Epithelial cell of esophagus (primary cell): ENCODE measurements at regions not wholly inside any gene's neighbourhood (a gene's known extent, or its start where the extent isn't known, plus 50 kb on each side); places are given as distances from the start of the nearest gene placed in this dataset.

Source experiments
- DNase-seq: peaks from one replicate; pipeline ENCODE4 v3.0.0; 2010; ENCODE audit warnings: low read depth
- H3K4me3 ChIP-seq: 2 replicates; pipeline ENCODE4 v1.5.1; 2011; ENCODE audit warnings: mild to moderate bottlenecking, low read length, control low read depth
- TF ChIP-seq, protein P1 (sequence below): IDR thresholded peaks from 2 replicates; pipeline ENCODE4 v1.5.1; 2011; ENCODE audit warnings: low read depth, mild to moderate bottlenecking, low read length, control low read depth, inconsistent platforms; ENCODE audit not compliant: insufficient read depth; ENCODE audit errors: missing control alignments

- no peak for DNase-seq
- no peak overlapping the region for H3K4me3 ChIP-seq
- TF ChIP-seq, protein P1, sequence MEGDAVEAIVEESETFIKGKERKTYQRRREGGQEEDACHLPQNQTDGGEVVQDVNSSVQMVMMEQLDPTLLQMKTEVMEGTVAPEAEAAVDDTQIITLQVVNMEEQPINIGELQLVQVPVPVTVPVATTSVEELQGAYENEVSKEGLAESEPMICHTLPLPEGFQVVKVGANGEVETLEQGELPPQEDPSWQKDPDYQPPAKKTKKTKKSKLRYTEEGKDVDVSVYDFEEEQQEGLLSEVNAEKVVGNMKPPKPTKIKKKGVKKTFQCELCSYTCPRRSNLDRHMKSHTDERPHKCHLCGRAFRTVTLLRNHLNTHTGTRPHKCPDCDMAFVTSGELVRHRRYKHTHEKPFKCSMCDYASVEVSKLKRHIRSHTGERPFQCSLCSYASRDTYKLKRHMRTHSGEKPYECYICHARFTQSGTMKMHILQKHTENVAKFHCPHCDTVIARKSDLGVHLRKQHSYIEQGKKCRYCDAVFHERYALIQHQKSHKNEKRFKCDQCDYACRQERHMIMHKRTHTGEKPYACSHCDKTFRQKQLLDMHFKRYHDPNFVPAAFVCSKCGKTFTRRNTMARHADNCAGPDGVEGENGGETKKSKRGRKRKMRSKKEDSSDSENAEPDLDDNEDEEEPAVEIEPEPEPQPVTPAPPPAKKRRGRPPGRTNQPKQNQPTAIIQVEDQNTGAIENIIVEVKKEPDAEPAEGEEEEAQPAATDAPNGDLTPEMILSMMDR: no peak
Measured at GRCh38 chr9:97755618-97756267, 58.6 kb upstream of the XPA start.

- TF ChIP-seq, protein P1: no peak
- H3K4me3 ChIP-seq: no peak overlapping the region
- no peak for DNase-seq
Measured at GRCh38 chr9:97756991-97757390, 59.9 kb upstream of the XPA start.

GRCh38 chr9:97758334-97758916, 61.3 kb upstream of the XPA start:
- peak; percentile 55 for DNase-seq
- TF ChIP-seq, protein P1: no peak
- H3K4me3 ChIP-seq: no peak overlapping the region

GRCh38 chr9:97759581-97760288, 62.6 kb upstream of the XPA start:
- DNase-seq: no peak
- TF ChIP-seq, protein P1: no peak

DNA sequence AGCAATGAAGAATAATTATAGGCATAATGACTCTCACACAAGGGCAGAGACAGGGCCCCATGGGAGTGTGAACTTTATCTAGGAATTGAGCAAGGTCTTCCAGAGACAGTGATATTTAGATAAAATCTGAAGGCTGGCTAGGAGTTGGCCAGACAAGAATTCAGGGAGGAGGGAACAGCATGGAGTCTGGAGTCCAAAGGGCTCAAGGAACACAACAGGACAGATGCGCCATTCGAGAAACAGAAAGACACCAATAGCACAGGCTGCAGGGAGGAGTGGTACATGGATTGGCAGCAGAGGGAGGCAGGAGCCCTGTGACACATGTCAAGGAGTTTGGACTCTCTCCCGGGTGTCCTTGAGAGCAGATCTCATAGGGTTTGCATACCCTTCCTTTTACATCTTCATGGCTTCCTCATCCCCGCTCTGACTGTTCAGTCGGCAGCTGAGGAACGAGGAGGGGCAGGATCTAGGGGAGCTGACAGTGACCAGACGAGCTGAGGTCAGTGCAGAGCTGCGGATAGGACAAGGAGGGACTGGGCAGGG, 64.0 kb upstream of the XPA start:
- no peak overlapping the region for H3K4me3 ChIP-seq
- no peak for DNase-seq
- TF ChIP-seq, protein P1: no peak

More at GRCh38 chr9:97759581-97760288, 62.6 kb upstream of the XPA start:
- no peak overlapping the region for H3K4me3 ChIP-seq

DNA sequence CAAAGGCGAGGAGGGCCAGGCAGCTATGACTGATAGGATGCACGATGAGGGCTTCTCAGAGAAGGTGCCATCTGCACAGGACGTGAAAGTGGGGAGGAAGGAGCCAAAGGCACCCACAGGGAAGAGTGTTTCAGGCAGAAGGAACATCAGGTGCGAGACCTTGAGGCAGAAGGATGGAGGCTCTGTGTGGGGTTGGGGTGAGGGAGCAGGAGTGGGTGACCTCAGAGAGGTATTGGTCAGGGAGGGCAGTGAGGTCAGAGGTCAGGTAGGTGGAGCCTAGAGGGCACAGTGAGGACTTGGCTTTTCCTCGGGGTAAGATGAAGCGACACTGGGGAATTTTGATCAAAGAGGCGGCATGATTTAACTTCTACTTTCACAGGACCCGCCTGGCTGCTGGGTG, 64.7 kb upstream of the XPA start:
- TF ChIP-seq, protein P1: no peak
- H3K4me3 ChIP-seq: no peak overlapping the region
- no peak for DNase-seq
